MM.1S (cell line): ENCODE measurements at regions not wholly inside any gene's neighbourhood (a gene's known extent, or its start where the extent isn't known, plus 50 kb on each side); places are given as distances from the start of the nearest gene placed in this dataset.

Experiments used
- CTCF ChIP-seq: fragments of 300-600 bp; sonication (generic); IDR thresholded peaks from 2 replicates; pipeline ENCODE4 v1.5.1; 2016; ENCODE audit warnings: antibody characterized with exemption, low read length, mixed read lengths
- EZH2 ChIP-seq: fragments of 300-600 bp; sonication (generic); optimal IDR thresholded peaks from 2 replicates; pipeline ENCODE3; 2017; ENCODE audit warnings: low read depth, mild to moderate bottlenecking, antibody characterized with exemption, low read length, mixed read lengths
- EZH2phosphoT487 ChIP-seq: fragments of 300-600 bp; sonication (generic); IDR thresholded peaks from 2 replicates; pipeline ENCODE4 v1.6.1; 2018; ENCODE audit warnings: antibody characterized with exemption, low read length

DNA sequence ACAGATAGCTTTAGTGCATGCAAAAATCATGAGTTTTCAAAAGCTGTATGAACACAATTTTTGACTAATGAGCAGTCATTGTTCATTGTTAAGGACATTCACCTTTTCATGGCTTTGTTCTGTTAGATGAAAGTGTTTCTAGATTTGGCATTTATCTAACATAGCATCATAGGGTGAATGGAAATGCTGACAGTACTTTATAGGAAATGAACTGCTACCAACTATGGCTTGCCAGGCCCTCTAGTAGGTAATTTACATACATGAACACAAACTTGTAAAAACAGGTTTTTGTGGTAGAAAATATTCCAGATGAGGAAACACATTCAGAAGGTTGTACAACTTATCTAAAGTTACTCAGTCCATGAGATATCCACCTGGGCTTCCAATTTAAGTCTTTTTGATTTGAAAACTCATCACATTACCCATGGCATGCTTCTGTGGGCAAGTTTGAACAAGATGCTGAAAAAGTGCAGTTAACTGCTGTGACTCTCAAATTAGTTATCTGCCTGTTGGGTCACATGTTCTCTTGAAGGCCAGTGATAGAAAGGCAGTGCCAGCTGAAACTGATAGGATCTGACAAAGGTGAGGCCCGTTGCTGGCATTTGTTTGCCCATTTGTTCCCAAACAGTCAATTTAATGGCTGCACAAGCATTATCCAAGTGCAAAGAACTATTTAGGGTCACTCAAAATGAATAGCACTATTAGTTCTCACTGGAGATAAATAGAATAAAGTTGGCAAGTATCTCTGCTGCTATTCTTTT lies 399.1 kb downstream of the MAN2A1 start:
- TF ChIP-seq CTCF (no peak), EZH2phosphoT487 (no peak), EZH2 (no peak)
